Vagina (tissue), 2 donors: ENCODE measurements at regions not wholly inside any gene's neighbourhood (a gene's known extent, or its start where the extent isn't known, plus 50 kb on each side); places are given as distances from the start of the nearest gene placed in this dataset.

Experiments
- DNase-seq, 2 donors: peaks; one replicate each; pipeline ENCODE4 v3.0.0-alpha.2; 2017; ENCODE audit errors: extremely low spot score in 2 of 2
- H3K27ac ChIP-seq: fragments of 200-600 bp; sonication (generic); one replicate; pipeline ENCODE4 v1.5.1; 2019
- H3K27me3 ChIP-seq: fragments of 200-600 bp; sonication (generic); one replicate; pipeline ENCODE4 v1.5.1; 2019
- H3K36me3 ChIP-seq, 2 donors: fragments of 200-600 bp; sonication (generic); one replicate each; pipeline ENCODE4 v1.5.1; 2017 to 2019
- H3K4me1 ChIP-seq: fragments of 200-600 bp; sonication (generic); one replicate; pipeline ENCODE4 v1.5.1; 2019
- H3K4me3 ChIP-seq, 2 donors: fragments of 200-600 bp; sonication (generic); 1 replicate in 1 of 2; 2 replicates in 1 of 2; pipeline ENCODE4 v1.5.1; 2016 to 2019
- H3K9me3 ChIP-seq: fragments of 200-600 bp; sonication (generic); one replicate; pipeline ENCODE4 v1.5.1; 2019
- CTCF ChIP-seq, 3 experiments: fragments of 450-650 bp in 2 of 3; fragments of 200-600 bp in 1 of 3; sonication (generic) in 1 of 3; IDR thresholded peaks; one replicate each; pipeline ENCODE4 v1.5.1; 2017 to 2019; ENCODE audit warnings: antibody characterized with exemption in 3 of 3, mild to moderate bottlenecking in 2 of 3, moderate library complexity in 2 of 3
- POLR2A ChIP-seq, 2 donors: fragments of 450-650 bp; IDR thresholded peaks; one replicate each; pipeline ENCODE4 v1.6.1; 2017; ENCODE audit warnings: antibody characterized with exemption in 2 of 2, mild to moderate bottlenecking in 2 of 2, moderate library complexity in 2 of 2
- POLR2AphosphoS5 ChIP-seq, 2 donors: sonication (generic); formaldehyde crosslinking; IDR thresholded peaks; one replicate each; pipeline ENCODE4 v1.9.0; 2017; ENCODE audit warnings: antibody characterized with exemption in 2 of 2, mild to moderate bottlenecking in 2 of 2, low read depth in 1 of 2; ENCODE audit not compliant: insufficient read depth in 1 of 2
- intact Hi-C: fragments of 100-400 bp; cut with DNase I; formaldehyde crosslinking; loops from one replicate; pipeline ENCODE4 v1.15.1; 2023

GRCh38 chr2:223282221-223282620, 230.2 kb downstream of the KCNE4 start:
- H3K36me3 ChIP-seq: no peaks in the 10 kb centered on the region
- no peaks in the 10 kb centered on the region for H3K4me1 ChIP-seq
- no peaks in the 10 kb centered on the region for H3K9me3 ChIP-seq
- no peak for TF ChIP-seq CTCF (IDR thresholded peaks at IDR 0.05)
- no peak overlapping the region for H3K4me3 ChIP-seq
- intact Hi-C loops: no loop called here
- H3K27ac ChIP-seq: no peak overlapping the region
- no peaks in the 10 kb centered on the region for H3K27me3 ChIP-seq
- no peak for DNase-seq

- TF ChIP-seq POLR2A (IDR thresholded peaks at IDR 0.05): no peak
- no peak for TF ChIP-seq POLR2AphosphoS5 (IDR thresholded peaks at IDR 0.05; ENCODE audit: insufficient read depth in 1 of 2, low read depth in 1 of 2)
- TF ChIP-seq CTCF (IDR thresholded peaks at IDR 0.05): no peak
- Histone ChIP-seq H3K9me3 (no peaks in the 10 kb centered on the region), H3K4me3 (no peak overlapping the region), H3K4me1 (no peaks in the 10 kb centered on the region), H3K27ac (no peak overlapping the region), H3K27me3 (no peaks in the 10 kb centered on the region), H3K36me3 (no peaks in the 10 kb centered on the region)
- DNase-seq: no peak
- intact Hi-C loops: no loop called here
Measured at GRCh38 chr2:223283329-223283728, 231.3 kb downstream of the KCNE4 start.

GRCh38 chr2:223283771-223284170, 231.8 kb downstream of the KCNE4 start:
- intact Hi-C loops: no loop called here
- DNase-seq: no peak
- TF ChIP-seq POLR2AphosphoS5 (IDR thresholded peaks at IDR 0.05; ENCODE audit: insufficient read depth in 1 of 2, low read depth in 1 of 2): no peak
- no peak for TF ChIP-seq POLR2A (IDR thresholded peaks at IDR 0.05)
- no peak for TF ChIP-seq CTCF (IDR thresholded peaks at IDR 0.05)
- H3K36me3 ChIP-seq: no peaks in the 10 kb centered on the region
- H3K4me3 ChIP-seq: no peak overlapping the region
- H3K9me3 ChIP-seq: no peaks in the 10 kb centered on the region
- no peak overlapping the region for H3K27ac ChIP-seq
- no peaks in the 10 kb centered on the region for H3K27me3 ChIP-seq
- H3K4me1 ChIP-seq: no peaks in the 10 kb centered on the region

- Histone ChIP-seq H3K27ac (no peak overlapping the region), H3K9me3 (no peaks in the 10 kb centered on the region), H3K4me1 (no peaks in the 10 kb centered on the region), H3K36me3 (no peaks in the 10 kb centered on the region), H3K4me3 (no peak overlapping the region), H3K27me3 (no peaks in the 10 kb centered on the region)
- no peak for TF ChIP-seq POLR2AphosphoS5 (IDR thresholded peaks at IDR 0.05; ENCODE audit: insufficient read depth in 1 of 2, low read depth in 1 of 2)
- no peak for TF ChIP-seq POLR2A (IDR thresholded peaks at IDR 0.05)
- TF ChIP-seq CTCF (IDR thresholded peaks at IDR 0.05): no peak
- DNase-seq: no peak
- intact Hi-C loops: no loop called here
Measured at GRCh38 chr2:223285370-223286265, 233.6 kb downstream of the KCNE4 start.

- Histone ChIP-seq H3K27ac (no peak overlapping the region), H3K9me3 (no peaks in the 10 kb centered on the region), H3K36me3 (no peaks in the 10 kb centered on the region), H3K4me3 (no peak overlapping the region), H3K4me1 (no peaks in the 10 kb centered on the region), H3K27me3 (no peaks in the 10 kb centered on the region)
- no peak for TF ChIP-seq CTCF (IDR thresholded peaks at IDR 0.05)
- no peak for TF ChIP-seq POLR2A (IDR thresholded peaks at IDR 0.05)
- TF ChIP-seq POLR2AphosphoS5 (IDR thresholded peaks at IDR 0.05; ENCODE audit: insufficient read depth in 1 of 2, low read depth in 1 of 2): no peak
- intact Hi-C loops: no loop called here
- no peak for DNase-seq
Measured at GRCh38 chr2:223294756-223295155, 242.8 kb downstream of the KCNE4 start.
